ENCODE measurements at regions not wholly inside any gene's neighbourhood (a gene's known extent, or its start where the extent isn't known, plus 50 kb on each side); places are given as distances from the start of the nearest gene placed in this dataset.
A peak's percentile ranks its signal among the peaks of the same experiment; 100 is the strongest.

- Histone ChIP-seq H3K4me3 (ENCODE audit: extremely low read depth in 1 of 4, insufficient read depth in 2 of 4, low read depth in 3 of 4, low read length in 4 of 4) (no peak overlapping the region), H2BK12ac (ENCODE audit: low read depth, low read length) (no peak overlapping the region), H2BK15ac (ENCODE audit: low read length) (0 out of 2 replicates have a peak overlapping the region, but pooled peaks have one; percentile 16), H3K23ac (ENCODE audit: insufficient read length) (no peak overlapping the region), H3K4ac (replicated peaks; ENCODE audit: insufficient read length, low read depth, low read length) (no peak overlapping the region), H3K23me2 (ENCODE audit: low read depth, low read length) (no peaks in the 10 kb centered on the region), H3K18ac (ENCODE audit: extremely low read depth, low read length) (peak overlapping the region; percentile 19; the same call in 1 of the 2 replicates), H4K20me1 (replicated peaks in 1 of 2; ENCODE audit: control insufficient read depth in 1 of 2, insufficient read depth in 2 of 2, low read length in 2 of 2) (no peaks in the 10 kb centered on the region), H4K8ac (ENCODE audit: extremely low read depth, insufficient read depth, low read length) (no peak overlapping the region; the same call in 1 of the 2 replicates), H3K36me3 (ENCODE audit: control insufficient read depth in 2 of 4, insufficient read depth in 4 of 4, low read length in 3 of 4) (no peaks in the 10 kb centered on the region), H3K79me2 (ENCODE audit: control insufficient read depth in 1 of 2, insufficient read depth in 2 of 2, low read length in 2 of 2) (no peaks in the 10 kb centered on the region), H2BK120ac (replicated peaks; ENCODE audit: low read depth, low read length) (no peak overlapping the region), H2BK20ac (ENCODE audit: low read length) (no peak overlapping the region), H3K4me1 (replicated peaks in 1 of 4; ENCODE audit: control insufficient read depth in 3 of 4, insufficient read depth in 4 of 4, low read length in 3 of 4) (peaks cover 0 to 6% (median 3%) of the 10 kb centered on the region in 4 experiments; a peak in 4 of 7 replicates), H4K91ac (replicated peaks; ENCODE audit: insufficient read length, low read length) (no peak overlapping the region), H3K56ac (replicated peaks; ENCODE audit: insufficient read length, low read depth, low read length) (no peak overlapping the region), H3K27ac (ENCODE audit: low read depth, low read length) (no peak overlapping the region), H3K9me3 (ENCODE audit: insufficient read depth in 2 of 2, low read depth in 1 of 2, low read length in 1 of 2) (no peaks in the 10 kb centered on the region), H2AFZ (ENCODE audit: low read length) (peak overlapping the region; percentile 98), H3K79me1 (ENCODE audit: low read depth, low read length) (no peaks in the 10 kb centered on the region), H3K4me2 (ENCODE audit: insufficient read depth in 1 of 2, low read depth in 2 of 2, low read length in 2 of 2) (no peak overlapping the region; a peak in 1 of 4 replicates), H3K27me3 (replicated peaks in 1 of 4; ENCODE audit: control insufficient read depth in 3 of 4, extremely low read depth in 1 of 4, insufficient read depth in 3 of 4, low read length in 3 of 4) (no peaks in the 10 kb centered on the region), H2BK5ac (ENCODE audit: low read depth, low read length) (no peak overlapping the region), H3K9ac (replicated peaks in 1 of 4; ENCODE audit: extremely low read depth in 1 of 4, low read depth in 3 of 4, low read length in 3 of 4) (no peak overlapping the region), H3K14ac (ENCODE audit: insufficient read length) (no peak overlapping the region), H2AK5ac (ENCODE audit: low read depth, low read length) (no peak overlapping the region), H4K5ac (ENCODE audit: insufficient read length, low read depth, low read length) (no peak overlapping the region)
- no peak for DNase-seq (ENCODE audit: low read depth in 1 of 2, low spot score in 2 of 2)
- WGBS, 2 experiments (ENCODE audit: extremely low coverage in 1 of 2, insufficient coverage in 1 of 2, insufficient read length in 1 of 2, insufficient replicate concordance in 2 of 2, low coverage in 1 of 2, low lambda C conversion rate in 2 of 2, missing lambda C conversion rate in 1 of 2), result 65% methylated on average over 5 of the region's 5 CpGs; no CpG with 5 or more reads in 1 of the 2 experiments
- POLR2A ChIA-PET (ENCODE audit: partially characterized antibody), result no interaction called here
- CTCF ChIA-PET (ENCODE audit: partially characterized antibody), result interaction anchor here (0.8 to 1.5 kb wide), 2 partner anchors 10 to 16 kb away, joined by 3 to 6 read pairs; no protein-coding TSS in a partner anchor
- no peak for FAIRE-seq
- no peak for TF ChIP-seq GABPA (IDR thresholded peaks at IDR 0.05; ENCODE audit: borderline replicate concordance, insufficient read depth, low read length)
- no peak for TF ChIP-seq JUND (IDR thresholded peaks at IDR 0.05; ENCODE audit: low read length)
- TF ChIP-seq POU5F1 (IDR thresholded peaks at IDR 0.05; ENCODE audit: low read depth, low read length), result no peak
- TF ChIP-seq, protein P1, sequence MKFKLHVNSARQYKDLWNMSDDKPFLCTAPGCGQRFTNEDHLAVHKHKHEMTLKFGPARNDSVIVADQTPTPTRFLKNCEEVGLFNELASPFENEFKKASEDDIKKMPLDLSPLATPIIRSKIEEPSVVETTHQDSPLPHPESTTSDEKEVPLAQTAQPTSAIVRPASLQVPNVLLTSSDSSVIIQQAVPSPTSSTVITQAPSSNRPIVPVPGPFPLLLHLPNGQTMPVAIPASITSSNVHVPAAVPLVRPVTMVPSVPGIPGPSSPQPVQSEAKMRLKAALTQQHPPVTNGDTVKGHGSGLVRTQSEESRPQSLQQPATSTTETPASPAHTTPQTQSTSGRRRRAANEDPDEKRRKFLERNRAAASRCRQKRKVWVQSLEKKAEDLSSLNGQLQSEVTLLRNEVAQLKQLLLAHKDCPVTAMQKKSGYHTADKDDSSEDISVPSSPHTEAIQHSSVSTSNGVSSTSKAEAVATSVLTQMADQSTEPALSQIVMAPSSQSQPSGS (IDR thresholded peaks at IDR 0.05; ENCODE audit: low read length), result no peak
- TF ChIP-seq SP1 (IDR thresholded peaks at IDR 0.05; ENCODE audit: low read depth, low read length), result no peak
- no peak for TF ChIP-seq POLR2AphosphoS5 (IDR thresholded peaks at IDR 0.05; ENCODE audit: low read depth, low read length)
- TF ChIP-seq USF2 (IDR thresholded peaks at IDR 0.05; ENCODE audit: low read length), result no peak
- TF ChIP-seq, protein P2, sequence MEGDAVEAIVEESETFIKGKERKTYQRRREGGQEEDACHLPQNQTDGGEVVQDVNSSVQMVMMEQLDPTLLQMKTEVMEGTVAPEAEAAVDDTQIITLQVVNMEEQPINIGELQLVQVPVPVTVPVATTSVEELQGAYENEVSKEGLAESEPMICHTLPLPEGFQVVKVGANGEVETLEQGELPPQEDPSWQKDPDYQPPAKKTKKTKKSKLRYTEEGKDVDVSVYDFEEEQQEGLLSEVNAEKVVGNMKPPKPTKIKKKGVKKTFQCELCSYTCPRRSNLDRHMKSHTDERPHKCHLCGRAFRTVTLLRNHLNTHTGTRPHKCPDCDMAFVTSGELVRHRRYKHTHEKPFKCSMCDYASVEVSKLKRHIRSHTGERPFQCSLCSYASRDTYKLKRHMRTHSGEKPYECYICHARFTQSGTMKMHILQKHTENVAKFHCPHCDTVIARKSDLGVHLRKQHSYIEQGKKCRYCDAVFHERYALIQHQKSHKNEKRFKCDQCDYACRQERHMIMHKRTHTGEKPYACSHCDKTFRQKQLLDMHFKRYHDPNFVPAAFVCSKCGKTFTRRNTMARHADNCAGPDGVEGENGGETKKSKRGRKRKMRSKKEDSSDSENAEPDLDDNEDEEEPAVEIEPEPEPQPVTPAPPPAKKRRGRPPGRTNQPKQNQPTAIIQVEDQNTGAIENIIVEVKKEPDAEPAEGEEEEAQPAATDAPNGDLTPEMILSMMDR (IDR thresholded peaks at IDR 0.05; ENCODE audit: control extremely low read depth in 1 of 3, insufficient read depth in 1 of 3, low read depth in 1 of 3, low read length in 3 of 3), result no peak
- TF ChIP-seq YY1 (IDR thresholded peaks at IDR 0.05; ENCODE audit: low read depth, low read length), result no peak
These were observed 94.5 kb upstream of the ZNF827 start for GRCh38 chr4:146033149-146033548.

Measured in H1 (cell line).